GM18870 (cell line): ENCODE measurements at regions not wholly inside any gene's neighbourhood (a gene's known extent, or its start where the extent isn't known, plus 50 kb on each side); places are given as distances from the start of the nearest gene placed in this dataset.

Experiments
- ATAC-seq: cut with Tn5 transposase; IDR thresholded peaks from one replicate; pipeline ENCODE4 v1.9.1; 2021; ENCODE audit warnings: moderate library complexity; ENCODE audit not compliant: unreplicated experiment

DNA sequence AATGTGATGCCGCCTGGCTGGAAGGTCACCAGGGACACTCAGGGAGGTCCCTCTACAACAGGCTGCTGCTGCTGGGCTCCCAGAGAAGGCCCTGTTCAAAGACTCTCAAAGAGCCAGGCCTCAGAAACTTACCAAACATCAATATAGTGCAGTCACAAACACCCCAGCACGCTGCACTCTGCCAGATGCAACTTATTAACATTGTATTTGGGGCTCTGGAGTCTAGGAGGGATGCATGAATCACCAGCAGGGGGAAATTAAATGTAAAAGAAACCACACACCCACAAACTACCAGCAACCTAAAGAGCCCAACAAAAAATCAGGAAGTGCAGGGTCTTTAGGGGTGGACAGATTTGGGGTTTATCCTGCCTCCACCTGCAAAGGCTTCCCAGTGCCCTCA, 74.6 kb upstream of the SPATA12 start:
- no peak for ATAC-seq

GRCh38 chr3:56985460-56985859, 75.0 kb upstream of the SPATA12 start:
- ATAC-seq: no peak

- ATAC-seq: no peak
Measured at GRCh38 chr3:56983427-56983826, 77.0 kb upstream of the SPATA12 start.

DNA sequence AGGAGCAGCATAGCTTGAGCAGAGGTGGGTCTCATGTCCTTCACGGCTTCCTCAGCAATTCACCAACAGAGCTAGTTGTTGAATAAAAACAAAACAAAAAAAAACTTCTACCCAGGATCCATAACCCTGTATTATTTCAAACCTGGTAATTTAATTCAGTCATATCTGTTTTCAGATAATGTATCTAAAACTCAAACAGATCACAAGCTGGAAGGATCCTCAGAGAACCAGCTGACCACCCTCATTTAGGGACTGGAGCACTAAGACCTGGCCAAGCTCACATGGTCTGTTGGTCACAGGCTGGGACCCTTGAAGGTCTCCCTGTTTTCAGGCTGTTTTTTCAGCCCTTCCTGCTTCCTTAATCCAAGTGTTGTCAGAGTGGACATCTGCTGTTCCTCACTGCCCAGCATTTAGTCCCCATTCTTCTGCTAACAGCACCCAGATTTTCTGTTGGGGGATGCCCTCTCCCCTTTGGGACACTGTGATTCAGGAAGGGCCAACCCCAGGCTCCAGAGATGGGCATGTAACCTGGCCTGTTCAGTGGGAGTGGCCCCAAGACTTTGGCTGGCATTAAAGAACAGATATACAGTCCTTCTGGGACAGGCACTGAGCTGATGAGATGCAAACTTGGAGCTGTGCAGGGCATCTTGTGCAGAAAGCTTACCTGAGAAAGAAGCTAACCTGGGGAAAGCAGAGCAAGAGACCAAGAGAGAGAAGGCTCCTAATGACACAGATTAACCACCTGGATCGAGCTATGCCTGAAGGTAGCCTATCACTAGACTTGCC, 78.8 kb upstream of the SPATA12 start:
- ATAC-seq: no peak

GRCh38 chr3:56980798-56981390, 79.6 kb upstream of the SPATA12 start:
- no peak for ATAC-seq

- ATAC-seq: no peak
Measured at GRCh38 chr3:56980243-56980642, 80.2 kb upstream of the SPATA12 start.

GRCh38 chr3:56979791-56980190, 80.7 kb upstream of the SPATA12 start:
- no peak for ATAC-seq

- no peak for ATAC-seq
Measured at GRCh38 chr3:56977561-56977889, 82.9 kb upstream of the SPATA12 start.

- no peak for ATAC-seq
Measured at GRCh38 chr3:56976651-56977560, 83.6 kb upstream of the SPATA12 start.

- ATAC-seq: no peak
Measured at GRCh38 chr3:56975567-56975966, 84.9 kb upstream of the SPATA12 start.

DNA sequence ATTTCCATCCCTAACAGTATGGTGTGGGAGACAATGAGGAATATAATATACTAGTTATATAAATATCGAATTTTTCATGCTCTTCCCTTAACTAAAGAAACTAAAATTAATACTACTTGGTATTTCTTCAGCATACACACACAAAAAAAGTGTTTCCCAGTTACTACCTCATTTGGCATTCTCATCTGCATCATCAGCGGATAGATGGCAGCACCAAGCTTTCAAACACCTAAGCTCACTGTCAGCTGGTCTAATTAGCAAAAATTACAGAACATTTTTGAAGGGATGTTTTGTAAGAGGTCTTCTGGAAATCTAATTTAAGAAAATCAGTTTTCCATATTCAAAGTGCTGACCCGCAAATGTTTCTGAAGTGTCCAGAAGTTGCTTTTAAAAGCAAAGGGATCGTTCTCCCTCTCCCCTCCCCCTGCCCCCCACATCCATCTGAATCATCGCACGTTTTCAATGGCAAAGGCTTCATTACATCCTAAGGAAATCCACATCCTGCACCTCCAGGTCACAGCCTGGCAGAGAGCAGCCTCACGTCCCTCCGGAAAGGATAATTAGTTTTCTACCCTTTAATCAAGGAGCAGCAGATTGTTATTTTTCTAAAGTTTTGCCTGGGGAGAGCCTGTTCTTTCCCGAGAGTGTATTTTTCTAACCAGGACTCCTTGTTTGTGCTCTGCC, 86.1 kb upstream of the SPATA12 start:
- no peak for ATAC-seq

GRCh38 chr3:56971816-56972215, 88.6 kb upstream of the SPATA12 start:
- ATAC-seq: no peak

GRCh38 chr3:56971261-56971660, 89.2 kb upstream of the SPATA12 start:
- no peak for ATAC-seq

GRCh38 chr3:56970461-56970879, 90.0 kb upstream of the SPATA12 start:
- ATAC-seq: no peak

DNA sequence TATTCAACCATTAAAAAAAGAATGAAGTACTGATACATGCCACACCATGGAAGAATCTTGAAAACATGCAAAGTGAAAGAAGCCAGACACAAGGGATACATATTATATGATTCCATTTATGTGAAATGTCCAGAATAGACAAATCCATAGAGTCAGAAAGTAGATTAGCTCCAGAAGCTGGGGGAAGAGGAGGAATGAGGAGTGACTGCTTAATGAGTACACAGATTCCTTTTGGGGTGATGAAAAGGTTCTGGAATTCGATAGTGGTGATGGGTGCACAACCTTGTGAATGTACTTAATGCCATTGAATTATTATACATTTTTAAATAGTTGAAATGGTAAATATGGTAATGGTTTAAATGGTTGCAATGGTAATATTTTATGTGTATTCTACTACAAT, 90.6 kb upstream of the SPATA12 start:
- ATAC-seq: no peak

GRCh38 chr3:56966509-56966908, 94.0 kb upstream of the SPATA12 start:
- no peak for ATAC-seq

GRCh38 chr3:56966104-56966503, 94.4 kb upstream of the SPATA12 start:
- no peak for ATAC-seq

- ATAC-seq: no peak
Measured at GRCh38 chr3:56962922-56963321, 97.5 kb upstream of the SPATA12 start.

- ATAC-seq: no peak
Measured at GRCh38 chr3:56962206-56962605, 98.3 kb upstream of the SPATA12 start.

DNA sequence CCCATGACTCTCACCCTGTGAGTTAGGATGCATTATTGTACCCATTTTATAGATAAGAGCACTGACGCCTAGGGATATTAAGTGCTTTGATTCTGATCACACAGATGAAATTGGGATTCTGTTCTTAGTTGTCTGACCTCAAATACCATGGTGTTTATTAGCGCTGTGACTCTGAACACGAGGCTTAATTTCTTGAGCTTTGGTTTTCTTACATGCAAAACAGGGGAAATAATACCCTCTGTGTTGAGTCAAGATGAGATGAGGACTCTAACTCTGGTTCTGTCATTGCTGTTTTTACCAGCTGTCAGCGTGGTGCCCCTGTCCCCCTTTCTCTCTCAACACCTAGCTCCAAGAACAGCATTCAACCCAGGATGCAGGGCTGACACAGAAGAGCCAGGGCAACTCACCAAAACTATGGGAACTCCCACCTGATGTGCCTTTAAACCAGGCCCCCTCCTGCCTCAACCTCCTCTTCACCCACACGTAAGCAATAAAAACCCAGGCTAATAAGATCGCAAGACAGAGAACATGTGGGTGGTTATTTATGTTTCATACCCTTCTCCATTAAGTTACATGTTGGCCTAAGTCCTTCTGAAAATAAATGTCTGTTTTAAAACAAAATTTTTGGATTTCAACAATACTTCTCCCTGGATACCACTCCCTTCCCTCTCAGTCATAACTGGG, 100.1 kb upstream of the SPATA12 start:
- no peak for ATAC-seq

DNA sequence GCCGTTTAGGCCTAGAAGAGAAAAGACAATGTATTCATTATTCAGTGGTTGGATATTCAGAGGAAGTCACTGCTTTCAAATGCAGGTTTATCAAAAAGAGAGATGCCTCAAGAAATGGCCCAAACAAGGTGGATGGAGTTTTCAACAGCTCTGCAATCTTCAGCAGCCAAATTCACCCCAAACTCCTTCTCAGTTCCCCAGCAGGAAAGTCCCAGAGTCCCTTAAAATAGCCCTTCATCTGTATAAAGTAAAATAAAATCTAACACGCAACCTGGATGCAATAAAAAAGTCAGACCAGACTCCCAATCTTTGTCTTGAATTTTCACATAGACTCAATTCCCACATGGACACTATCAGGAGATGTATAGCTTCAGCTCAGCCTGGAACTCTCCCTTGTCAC, 101.6 kb upstream of the SPATA12 start:
- ATAC-seq: no peak
